ENCODE measurements at regions not wholly inside any gene's neighbourhood (a gene's known extent, or its start where the extent isn't known, plus 50 kb on each side); places are given as distances from the start of the nearest gene placed in this dataset.

DNA sequence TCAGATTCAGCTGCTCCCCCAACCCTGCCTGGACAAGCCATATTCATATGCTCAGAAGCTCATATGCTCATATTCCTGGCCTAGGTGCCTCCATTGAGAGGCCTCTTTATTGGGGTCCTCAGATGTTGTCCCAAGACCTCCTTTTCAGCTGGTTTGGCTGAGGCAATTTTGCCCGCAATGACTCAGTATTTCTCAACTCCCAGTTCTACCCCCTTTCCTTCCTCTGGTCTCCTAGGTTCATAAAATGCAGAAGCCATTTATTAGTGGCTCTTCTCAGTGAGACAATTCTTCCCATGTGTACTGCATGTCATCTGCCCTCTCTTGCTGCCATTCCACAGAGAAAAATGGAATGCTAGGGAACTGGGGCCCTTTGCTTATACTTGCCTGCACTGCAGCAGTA, 110.7 kb downstream of the INHBA start:
- Mint-ChIP-seq H3K4me3 (no peak overlapping the region), H3K9me3 (peaks cover 17% of the 10 kb centered on the region), H3K27ac (no peak overlapping the region), H3K27me3 (no peaks in the 10 kb centered on the region), H3K4me1 (no peaks in the 10 kb centered on the region), H3K36me3 (ENCODE audit: low read depth) (no peaks in the 10 kb centered on the region)
- POLR2A ChIA-PET: no interaction called here
- CTCF ChIA-PET: no interaction called here
- DNase-seq: no peak

DNA sequence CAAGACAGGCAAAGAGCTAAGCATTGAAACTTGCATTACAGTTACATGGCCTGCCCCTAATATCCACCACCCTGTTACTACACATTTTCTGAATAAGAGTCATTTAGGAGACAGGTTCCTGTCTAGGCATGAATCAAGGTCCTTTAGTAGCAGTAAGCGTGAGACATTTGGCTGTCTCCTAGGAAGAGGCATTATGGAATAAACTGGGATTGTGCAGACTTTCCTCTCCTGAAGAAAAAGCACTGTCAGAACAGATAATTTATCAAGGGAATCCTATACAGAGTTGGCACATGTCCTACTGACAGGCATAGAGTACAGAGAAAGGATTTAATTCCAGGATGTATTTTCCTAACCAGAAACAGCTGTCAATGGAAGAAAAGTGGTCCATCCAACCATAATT, 111.9 kb downstream of the INHBA start:
- Mint-ChIP-seq H3K9me3 (peaks cover 14% of the 10 kb centered on the region), H3K27me3 (no peaks in the 10 kb centered on the region), H3K4me1 (no peaks in the 10 kb centered on the region), H3K4me3 (no peak overlapping the region), H3K27ac (no peak overlapping the region), H3K36me3 (ENCODE audit: low read depth) (no peaks in the 10 kb centered on the region)
- CTCF ChIA-PET: no interaction called here
- POLR2A ChIA-PET: no interaction called here
- DNase-seq: no peak

DNA sequence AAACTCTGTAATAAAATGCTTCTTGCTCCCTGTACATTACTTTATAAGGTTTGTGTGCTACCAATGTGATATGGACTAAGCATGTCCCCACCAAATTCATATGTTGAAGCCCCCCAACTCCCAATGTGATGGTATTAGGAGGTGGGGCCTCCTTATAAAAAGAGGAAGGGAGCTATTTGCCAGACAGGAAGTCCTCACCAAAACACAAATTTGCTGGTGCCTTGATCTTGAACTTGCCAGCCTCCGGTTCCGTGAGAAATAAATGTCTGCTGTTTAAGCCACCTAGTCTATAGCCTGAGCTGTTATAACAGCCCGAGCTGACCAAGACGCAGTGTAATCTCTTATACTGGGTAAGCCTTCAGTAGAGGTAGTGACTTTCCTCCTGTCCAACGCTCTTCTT, 114.5 kb downstream of the INHBA start:
- no peak overlapping the region for H3K4me3 Mint-ChIP-seq
- H3K4me1 Mint-ChIP-seq: no peaks in the 10 kb centered on the region
- H3K9me3 Mint-ChIP-seq: peaks cover 5% of the 10 kb centered on the region
- H3K27me3 Mint-ChIP-seq: no peaks in the 10 kb centered on the region
- no peak for DNase-seq
- H3K36me3 Mint-ChIP-seq (ENCODE audit: low read depth): no peaks in the 10 kb centered on the region
- CTCF ChIA-PET: no interaction called here
- POLR2A ChIA-PET: no interaction called here
- no peak overlapping the region for H3K27ac Mint-ChIP-seq

DNA sequence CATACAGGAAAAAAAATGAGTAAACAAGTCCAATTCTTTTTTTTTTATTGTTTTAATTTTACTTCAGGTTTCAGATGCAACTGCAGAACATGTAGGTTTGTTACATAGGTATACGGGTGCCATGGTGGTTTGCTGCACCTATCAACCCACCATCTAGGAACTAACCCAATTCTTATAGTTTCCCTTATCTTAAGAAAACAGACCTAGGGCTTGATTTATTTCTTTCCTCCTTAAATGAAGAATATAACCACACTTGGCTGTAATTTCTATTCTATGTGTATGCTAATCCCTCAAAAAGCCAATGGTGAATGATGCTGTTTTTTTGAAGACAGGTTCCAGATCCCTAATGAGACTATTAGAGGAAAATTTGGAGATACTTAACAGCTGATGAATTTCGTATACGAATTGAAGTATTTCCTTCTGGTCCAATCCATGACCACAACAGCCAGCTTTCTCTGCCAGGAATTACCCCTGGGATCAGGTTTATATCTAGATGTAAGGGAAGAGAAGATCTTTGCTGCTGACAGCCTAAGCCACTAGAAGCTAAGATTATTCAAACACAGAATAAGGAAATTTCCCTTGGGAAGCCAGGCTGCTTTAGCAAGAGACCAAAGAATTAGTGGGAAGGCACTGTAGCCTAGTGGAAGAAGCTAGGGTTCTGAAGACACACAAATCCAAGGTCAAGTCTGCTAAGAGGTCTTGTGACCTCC, 115.8 kb downstream of the INHBA start:
- no peak for DNase-seq
- no peaks in the 10 kb centered on the region for H3K4me1 Mint-ChIP-seq
- H3K27ac Mint-ChIP-seq: no peak overlapping the region
- ChIA-PET CTCF (no interaction called here), POLR2A (no interaction called here)
- no peaks in the 10 kb centered on the region for H3K36me3 Mint-ChIP-seq (ENCODE audit: low read depth)
- peaks cover 5% of the 10 kb centered on the region for H3K9me3 Mint-ChIP-seq
- H3K27me3 Mint-ChIP-seq: no peaks in the 10 kb centered on the region
- H3K4me3 Mint-ChIP-seq: no peak overlapping the region

DNA sequence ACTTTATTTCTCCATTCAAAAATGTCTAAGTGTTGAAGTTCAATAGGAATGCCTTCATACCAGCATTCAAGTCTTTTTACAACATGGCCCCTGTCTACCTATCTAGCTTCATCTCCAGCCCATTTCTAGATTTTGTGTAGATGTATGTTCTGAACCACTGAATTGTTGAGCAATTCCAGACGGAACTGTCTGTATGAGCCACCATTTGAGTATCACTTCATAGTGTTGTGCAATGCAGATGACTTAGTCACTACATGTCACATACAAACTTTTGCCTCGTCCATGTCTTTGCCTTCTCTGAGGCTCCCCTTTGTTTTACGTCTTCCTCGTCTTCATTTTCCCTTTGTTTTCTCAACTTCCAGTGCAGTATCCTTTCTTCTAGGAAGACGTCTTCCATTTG, 118.1 kb downstream of the INHBA start:
- Mint-ChIP-seq H3K4me1 (no peaks in the 10 kb centered on the region), H3K4me3 (no peak overlapping the region), H3K9me3 (no peaks in the 10 kb centered on the region), H3K27me3 (no peaks in the 10 kb centered on the region), H3K27ac (no peak overlapping the region), H3K36me3 (ENCODE audit: low read depth) (no peaks in the 10 kb centered on the region)
- ChIA-PET CTCF (interaction anchor here (0.6 kb wide), 1 partner anchor 13 kb away, joined by 3 read pairs; no protein-coding TSS in a partner anchor), POLR2A (no interaction called here)
- DNase-seq: no peak

DNA sequence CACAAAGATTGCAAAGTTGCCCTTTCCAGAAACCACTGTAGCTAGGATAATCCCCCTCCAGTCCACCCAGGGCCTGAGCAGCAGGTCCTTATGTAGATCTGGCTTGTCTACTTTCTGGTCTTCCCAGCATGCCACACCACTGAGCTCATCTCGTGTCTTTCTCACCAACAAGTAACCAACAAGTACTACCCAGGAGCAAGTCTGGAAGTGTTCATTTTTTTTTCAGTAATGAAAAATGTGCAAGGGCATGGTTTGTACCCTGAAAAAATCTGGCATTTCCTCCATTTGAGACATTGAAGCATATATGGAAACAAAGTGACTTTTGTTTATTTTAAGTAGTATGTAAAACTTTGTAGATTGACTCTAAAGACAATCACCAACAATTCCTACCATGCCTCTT, 120.8 kb downstream of the INHBA start:
- ChIA-PET POLR2A (no interaction called here), CTCF (no interaction called here)
- no peak overlapping the region for H3K27ac Mint-ChIP-seq
- DNase-seq: no peak
- no peaks in the 10 kb centered on the region for H3K36me3 Mint-ChIP-seq (ENCODE audit: low read depth)
- H3K4me3 Mint-ChIP-seq: no peak overlapping the region
- H3K4me1 Mint-ChIP-seq: no peaks in the 10 kb centered on the region
- H3K27me3 Mint-ChIP-seq: no peaks in the 10 kb centered on the region
- no peaks in the 10 kb centered on the region for H3K9me3 Mint-ChIP-seq

DNA sequence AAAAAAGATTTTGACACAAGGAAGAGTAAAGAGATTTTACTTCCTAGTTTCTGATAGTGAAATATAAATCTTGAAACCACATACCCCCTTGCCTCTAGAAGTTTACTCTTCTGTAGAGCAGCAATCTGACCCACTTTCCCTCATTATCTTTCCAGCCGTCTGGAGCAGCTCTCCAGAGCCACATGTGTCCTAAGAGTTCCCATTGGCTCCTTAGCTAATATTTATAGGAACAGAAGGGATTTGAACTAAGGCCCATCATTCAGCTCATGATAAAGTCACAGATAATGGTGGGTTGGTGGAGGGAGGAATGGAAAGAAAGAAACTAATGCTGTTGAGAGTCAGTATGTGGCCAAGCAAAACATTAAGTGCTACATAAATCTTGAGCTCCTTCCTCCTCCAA, 121.8 kb downstream of the INHBA start:
- no peaks in the 10 kb centered on the region for H3K27me3 Mint-ChIP-seq
- H3K36me3 Mint-ChIP-seq (ENCODE audit: low read depth): no peaks in the 10 kb centered on the region
- H3K4me1 Mint-ChIP-seq: no peaks in the 10 kb centered on the region
- DNase-seq: no peak
- H3K4me3 Mint-ChIP-seq: no peak overlapping the region
- POLR2A ChIA-PET: no interaction called here
- no peaks in the 10 kb centered on the region for H3K9me3 Mint-ChIP-seq
- H3K27ac Mint-ChIP-seq: no peak overlapping the region
- CTCF ChIA-PET: no interaction called here

DNA sequence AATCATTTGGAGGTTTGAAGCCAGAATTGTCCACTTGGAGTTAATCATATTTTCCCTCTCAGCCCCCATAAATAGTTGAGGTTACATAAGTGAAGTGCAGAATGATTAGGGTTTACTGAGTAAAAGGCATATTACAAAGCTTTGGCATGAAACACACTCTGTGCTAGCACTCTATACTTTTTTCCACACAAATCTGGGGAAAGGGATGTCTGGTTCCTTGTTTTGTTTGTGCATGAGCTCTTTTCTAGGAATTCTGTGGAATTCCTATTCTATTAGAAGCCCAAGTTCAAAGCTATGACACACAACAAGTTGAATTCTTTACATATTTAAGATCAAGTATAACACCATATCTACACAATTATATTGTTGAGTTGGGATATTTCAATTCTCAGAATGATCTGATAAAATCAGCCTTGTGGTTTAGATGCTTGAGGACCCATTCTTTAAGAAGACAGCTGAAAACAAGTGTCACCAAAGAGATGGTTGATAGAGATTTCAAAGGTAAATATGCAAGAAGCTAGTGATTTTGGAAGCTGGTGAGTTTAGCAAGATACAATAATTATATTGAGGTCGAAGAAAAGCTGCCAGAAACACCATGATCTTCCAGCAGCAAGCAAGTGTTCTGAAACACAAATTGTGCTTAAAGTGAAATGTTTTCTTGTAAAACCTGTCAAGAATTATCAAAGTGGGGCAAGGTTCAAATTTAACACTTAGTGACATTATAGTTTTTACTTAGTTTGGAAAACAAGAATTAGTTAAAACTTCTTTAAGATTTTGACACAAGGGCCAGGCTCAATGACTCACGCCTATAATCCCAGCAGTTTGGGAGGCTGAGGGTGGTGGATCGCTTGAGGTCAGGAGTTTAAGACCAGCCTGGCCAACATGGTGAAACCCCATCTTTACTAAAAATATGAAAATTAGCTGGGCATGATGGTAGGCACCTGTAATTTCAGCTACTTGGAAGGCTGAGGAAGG, 122.6 kb downstream of the INHBA start:
- Mint-ChIP-seq H3K36me3 (ENCODE audit: low read depth) (no peaks in the 10 kb centered on the region), H3K27ac (no peak overlapping the region), H3K4me3 (no peak overlapping the region), H3K27me3 (no peaks in the 10 kb centered on the region), H3K9me3 (peaks cover 3% of the 10 kb centered on the region), H3K4me1 (no peaks in the 10 kb centered on the region)
- CTCF ChIA-PET: no interaction called here
- DNase-seq: no peak
- POLR2A ChIA-PET: no interaction called here

DNA sequence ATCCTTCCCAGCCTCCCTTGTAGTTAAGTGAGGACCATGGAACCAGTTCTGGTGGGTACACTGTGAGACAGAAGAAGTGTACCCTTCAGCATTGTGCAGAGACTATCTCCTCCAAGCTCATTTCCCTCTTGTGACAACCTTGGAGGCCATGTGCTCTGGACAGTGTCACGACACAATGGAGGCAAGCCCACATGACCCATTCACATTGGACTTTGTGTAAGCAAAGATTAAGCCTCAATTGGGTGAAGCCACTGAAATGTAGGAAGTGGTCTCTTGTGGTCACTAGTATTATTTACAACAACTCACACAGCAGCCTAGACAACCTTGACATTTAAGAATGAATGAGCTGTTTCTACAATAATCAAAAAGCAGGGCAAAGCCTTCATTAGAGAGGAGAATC, 124.2 kb downstream of the INHBA start:
- Mint-ChIP-seq H3K4me1 (no peaks in the 10 kb centered on the region), H3K36me3 (ENCODE audit: low read depth) (no peaks in the 10 kb centered on the region), H3K27me3 (no peaks in the 10 kb centered on the region), H3K4me3 (no peak overlapping the region), H3K27ac (no peak overlapping the region), H3K9me3 (peaks cover 3% of the 10 kb centered on the region)
- no peak for DNase-seq
- CTCF ChIA-PET: no interaction called here
- POLR2A ChIA-PET: no interaction called here

DNA sequence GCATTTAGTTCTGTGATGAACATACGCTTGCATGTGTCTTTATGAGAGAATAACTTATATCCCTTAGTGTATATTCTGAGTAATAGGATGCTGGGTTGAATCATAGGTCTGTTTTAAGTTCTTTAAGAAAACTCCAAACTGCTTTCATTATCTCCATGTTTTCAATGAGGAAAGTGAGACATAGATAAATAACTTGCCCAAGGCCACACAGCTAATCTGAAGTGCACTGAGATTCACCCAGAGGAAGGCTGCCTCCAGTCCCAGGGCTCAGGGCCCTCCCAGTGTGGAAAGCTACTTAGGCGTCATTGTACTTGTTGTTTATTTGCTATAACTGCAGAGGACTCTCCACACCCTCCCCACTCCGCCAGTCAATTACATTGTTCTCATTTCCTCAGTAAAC, 126.7 kb downstream of the INHBA start:
- Mint-ChIP-seq H3K4me3 (no peak overlapping the region), H3K9me3 (peaks cover 3% of the 10 kb centered on the region), H3K27me3 (no peaks in the 10 kb centered on the region), H3K27ac (no peak overlapping the region), H3K4me1 (no peaks in the 10 kb centered on the region), H3K36me3 (ENCODE audit: low read depth) (no peaks in the 10 kb centered on the region)
- POLR2A ChIA-PET: no interaction called here
- DNase-seq: no peak
- CTCF ChIA-PET: no interaction called here

DNA sequence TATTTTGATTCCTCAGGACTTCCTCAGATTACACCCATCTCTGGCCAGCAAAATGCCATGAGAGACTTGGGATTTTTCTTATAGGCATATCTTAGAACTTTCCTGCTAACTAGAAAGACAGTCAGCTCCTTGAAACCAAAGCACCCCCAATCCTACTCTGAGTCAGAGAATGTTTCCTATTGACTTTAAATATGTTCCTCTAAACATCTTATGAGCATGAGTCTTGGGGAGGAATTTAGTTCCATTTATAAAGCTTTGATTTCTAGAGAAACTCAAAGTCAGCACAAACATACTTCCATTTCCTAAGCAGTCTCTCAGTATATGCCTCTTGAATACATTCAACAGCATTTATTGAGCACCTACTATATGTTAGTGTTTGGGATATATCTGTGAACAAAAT, 128.5 kb downstream of the INHBA start:
- ChIA-PET POLR2A (no interaction called here), CTCF (no interaction called here)
- H3K4me1 Mint-ChIP-seq: no peaks in the 10 kb centered on the region
- H3K36me3 Mint-ChIP-seq (ENCODE audit: low read depth): no peaks in the 10 kb centered on the region
- no peak for DNase-seq
- no peak overlapping the region for H3K27ac Mint-ChIP-seq
- peaks cover 5% of the 10 kb centered on the region for H3K9me3 Mint-ChIP-seq
- no peaks in the 10 kb centered on the region for H3K27me3 Mint-ChIP-seq
- H3K4me3 Mint-ChIP-seq: no peak overlapping the region

DNA sequence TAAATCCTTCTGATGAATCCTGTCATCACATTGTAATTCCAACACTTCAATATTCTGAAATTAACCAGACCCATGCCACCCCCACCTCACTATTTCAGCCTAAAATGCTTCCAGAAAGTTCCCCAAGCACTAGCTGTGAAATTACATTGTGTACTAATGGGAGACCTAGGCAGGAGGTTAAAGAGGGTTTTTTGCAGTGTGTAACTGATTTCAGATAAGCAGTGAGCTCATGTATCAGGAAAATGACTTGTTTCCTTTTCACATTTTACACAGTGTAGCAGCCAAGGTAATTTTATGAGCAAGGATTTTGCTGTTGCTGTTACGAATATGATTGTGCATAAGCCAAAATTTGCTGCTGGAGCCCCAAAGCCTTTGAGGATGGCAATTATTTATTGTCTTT, 129.0 kb downstream of the INHBA start:
- Mint-ChIP-seq H3K4me1 (no peaks in the 10 kb centered on the region), H3K27me3 (no peaks in the 10 kb centered on the region), H3K27ac (no peak overlapping the region), H3K4me3 (no peak overlapping the region), H3K9me3 (peaks cover 5% of the 10 kb centered on the region), H3K36me3 (ENCODE audit: low read depth) (no peaks in the 10 kb centered on the region)
- no peak for DNase-seq
- ChIA-PET POLR2A (no interaction called here), CTCF (no interaction called here)

DNA sequence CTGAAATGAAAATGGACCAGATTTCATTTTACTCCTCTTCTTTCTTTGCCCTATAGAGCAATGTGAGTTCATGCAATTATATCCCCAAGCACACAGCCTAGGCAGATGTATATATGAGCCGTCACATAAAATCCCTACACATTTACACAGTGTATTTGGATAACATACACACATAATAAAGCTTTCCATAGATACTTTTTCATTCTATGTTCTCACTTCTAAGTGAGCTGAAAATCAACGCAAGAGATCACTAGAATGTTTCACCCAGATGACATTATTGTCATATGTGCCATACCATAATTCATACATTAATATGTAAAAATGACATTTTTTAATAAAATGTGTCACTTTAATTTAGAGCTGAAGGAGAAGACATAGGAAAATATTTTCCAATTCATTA, 129.4 kb downstream of the INHBA start:
- CTCF ChIA-PET: no interaction called here
- no peak overlapping the region for H3K4me3 Mint-ChIP-seq
- POLR2A ChIA-PET: no interaction called here

DNA sequence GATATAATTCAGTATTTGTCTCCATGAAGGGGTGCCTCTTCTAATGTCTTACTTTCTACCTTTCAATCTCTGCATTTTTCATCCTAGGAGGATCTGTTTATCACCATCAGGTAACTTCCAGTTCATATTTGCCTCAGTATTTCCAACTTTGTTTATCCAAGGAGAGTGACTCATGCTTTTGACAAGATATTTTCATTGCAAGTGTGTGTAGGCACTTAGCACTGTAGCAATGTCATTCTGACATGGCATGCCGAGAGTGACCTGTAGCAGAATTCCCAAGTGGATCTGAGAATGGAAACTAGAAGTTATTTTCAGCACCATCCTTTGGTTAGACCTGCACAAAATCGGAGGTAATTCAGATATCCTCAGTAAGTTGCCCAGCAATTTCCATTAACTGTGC, 129.9 kb downstream of the INHBA start:
- H3K36me3 Mint-ChIP-seq (ENCODE audit: low read depth): no peaks in the 10 kb centered on the region
- H3K9me3 Mint-ChIP-seq: peaks cover 5% of the 10 kb centered on the region
- ChIA-PET CTCF (no interaction called here), POLR2A (no interaction called here)
- DNase-seq: no peak
- H3K4me1 Mint-ChIP-seq: no peaks in the 10 kb centered on the region
- H3K27ac Mint-ChIP-seq: no peak overlapping the region
- no peak overlapping the region for H3K4me3 Mint-ChIP-seq
- no peaks in the 10 kb centered on the region for H3K27me3 Mint-ChIP-seq

More for the DNA sequence above, 129.4 kb downstream of the INHBA start:
- H3K36me3 Mint-ChIP-seq (ENCODE audit: low read depth): no peaks in the 10 kb centered on the region
- H3K27me3 Mint-ChIP-seq: no peaks in the 10 kb centered on the region
- H3K9me3 Mint-ChIP-seq: peaks cover 5% of the 10 kb centered on the region
- no peak for DNase-seq
- no peaks in the 10 kb centered on the region for H3K4me1 Mint-ChIP-seq
- H3K27ac Mint-ChIP-seq: no peak overlapping the region
